Tibial nerve (tissue), 4 donors: ENCODE measurements at regions not wholly inside any gene's neighbourhood (a gene's known extent, or its start where the extent isn't known, plus 50 kb on each side); places are given as distances from the start of the nearest gene placed in this dataset.

Source experiments
- DNase-seq, 2 donors: peaks; one replicate each; pipeline ENCODE4 v3.0.0-alpha.2; 2019; ENCODE audit warnings: low spot score in 2 of 2
- H3K27ac ChIP-seq, 4 donors: fragments of 200-600 bp; sonication (generic) in 3 of 4; one replicate each; pipeline ENCODE4 v1.5.1; 2017 to 2019; ENCODE audit warnings: mild to moderate bottlenecking in 1 of 4
- H3K27me3 ChIP-seq, 2 donors: fragments of 200-600 bp; sonication (generic) in 1 of 2; one replicate each; pipeline versions ENCODE4 v1.5.1 to v1.6.0; 2017 to 2019
- H3K36me3 ChIP-seq, 3 donors: fragments of 200-600 bp; sonication (generic); one replicate each; pipeline ENCODE4 v1.5.1; 2018 to 2019
- H3K4me1 ChIP-seq, 4 donors: fragments of 200-600 bp; sonication (generic) in 3 of 4; one replicate each; pipeline ENCODE4 v1.5.1; 2017 to 2019
- H3K4me3 ChIP-seq, 4 donors: fragments of 200-600 bp; sonication (generic) in 3 of 4; one replicate each; pipeline ENCODE4 v1.5.1; 2017 to 2019; ENCODE audit warnings: mild to moderate bottlenecking in 1 of 4, moderate library complexity in 1 of 4
- H3K9me3 ChIP-seq, 4 donors: fragments of 200-600 bp; sonication (generic) in 3 of 4; one replicate each; pipeline ENCODE4 v1.5.1; 2017 to 2019
- EP300 ChIP-seq, 2 donors: sonication (generic); formaldehyde crosslinking; IDR thresholded peaks; one replicate each; pipeline ENCODE4 v1.6.1; 2017; ENCODE audit warnings: antibody characterized with exemption in 2 of 2, mild to moderate bottlenecking in 1 of 2
- POLR2A ChIP-seq, 2 donors: fragments of 450-650 bp; IDR thresholded peaks; one replicate each; pipeline ENCODE4 v1.6.1; 2017; ENCODE audit warnings: antibody characterized with exemption in 2 of 2, mild to moderate bottlenecking in 2 of 2, moderate library complexity in 2 of 2
- WGBS, 2 donors: methylation state at CpG; one replicate each; pipeline ENCODE4 v1.1.5; 2018; 5-methylcytosine and 5-hydroxymethylcytosine counted together
- TF ChIP-seq, protein P1 (sequence below), 5 experiments: fragments of 200-600 bp in 3 of 5; fragments of 450-650 bp in 2 of 5; sonication (generic) in 3 of 5; IDR thresholded peaks; one replicate each; pipeline ENCODE4 v1.5.1; 2016 to 2019; ENCODE audit warnings: antibody characterized with exemption in 5 of 5, mild to moderate bottlenecking in 3 of 5, moderate library complexity in 2 of 5

DNA sequence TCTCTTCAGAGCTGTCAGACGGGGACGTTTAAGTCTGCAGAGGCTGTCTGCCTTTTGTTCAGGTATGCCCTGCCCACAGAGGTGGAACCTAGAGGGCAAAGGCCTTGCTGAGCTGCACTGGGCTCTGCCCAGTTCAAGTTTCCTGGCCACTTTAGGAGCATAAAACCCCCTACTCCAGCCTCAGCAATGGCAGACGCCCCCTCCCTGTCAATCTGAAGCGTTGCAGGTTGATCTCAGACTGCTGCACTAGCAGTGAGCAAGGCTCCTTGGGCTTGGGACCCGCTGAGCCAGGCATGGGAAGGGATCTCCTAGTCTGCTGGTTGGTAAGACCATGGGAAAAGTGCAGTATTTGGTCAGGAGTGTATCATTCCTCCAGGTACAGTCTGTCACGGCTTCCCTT, 66.6 kb upstream of the TP53I11 start:
- Histone ChIP-seq H3K9me3 (peaks cover 0 to 23% (median 3%) of the 10 kb centered on the region in 4 donors), H3K4me3 (no peak overlapping the region), H3K36me3 (no peaks in the 10 kb centered on the region), H3K4me1 (peaks cover 0 to 21% (median 5%) of the 10 kb centered on the region in 4 donors), H3K27me3 (no peaks in the 10 kb centered on the region), H3K27ac (no peak overlapping the region)
- TF ChIP-seq, protein P1, sequence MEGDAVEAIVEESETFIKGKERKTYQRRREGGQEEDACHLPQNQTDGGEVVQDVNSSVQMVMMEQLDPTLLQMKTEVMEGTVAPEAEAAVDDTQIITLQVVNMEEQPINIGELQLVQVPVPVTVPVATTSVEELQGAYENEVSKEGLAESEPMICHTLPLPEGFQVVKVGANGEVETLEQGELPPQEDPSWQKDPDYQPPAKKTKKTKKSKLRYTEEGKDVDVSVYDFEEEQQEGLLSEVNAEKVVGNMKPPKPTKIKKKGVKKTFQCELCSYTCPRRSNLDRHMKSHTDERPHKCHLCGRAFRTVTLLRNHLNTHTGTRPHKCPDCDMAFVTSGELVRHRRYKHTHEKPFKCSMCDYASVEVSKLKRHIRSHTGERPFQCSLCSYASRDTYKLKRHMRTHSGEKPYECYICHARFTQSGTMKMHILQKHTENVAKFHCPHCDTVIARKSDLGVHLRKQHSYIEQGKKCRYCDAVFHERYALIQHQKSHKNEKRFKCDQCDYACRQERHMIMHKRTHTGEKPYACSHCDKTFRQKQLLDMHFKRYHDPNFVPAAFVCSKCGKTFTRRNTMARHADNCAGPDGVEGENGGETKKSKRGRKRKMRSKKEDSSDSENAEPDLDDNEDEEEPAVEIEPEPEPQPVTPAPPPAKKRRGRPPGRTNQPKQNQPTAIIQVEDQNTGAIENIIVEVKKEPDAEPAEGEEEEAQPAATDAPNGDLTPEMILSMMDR (IDR thresholded peaks at IDR 0.05), result no peak
- no peak for TF ChIP-seq POLR2A (IDR thresholded peaks at IDR 0.05)
- no peak for TF ChIP-seq EP300 (IDR thresholded peaks at IDR 0.05)
- WGBS, 2 donors, result 47 to 90% methylated on average over 3 to 6 of the region's 6 CpGs
- DNase-seq, result no peak

DNA sequence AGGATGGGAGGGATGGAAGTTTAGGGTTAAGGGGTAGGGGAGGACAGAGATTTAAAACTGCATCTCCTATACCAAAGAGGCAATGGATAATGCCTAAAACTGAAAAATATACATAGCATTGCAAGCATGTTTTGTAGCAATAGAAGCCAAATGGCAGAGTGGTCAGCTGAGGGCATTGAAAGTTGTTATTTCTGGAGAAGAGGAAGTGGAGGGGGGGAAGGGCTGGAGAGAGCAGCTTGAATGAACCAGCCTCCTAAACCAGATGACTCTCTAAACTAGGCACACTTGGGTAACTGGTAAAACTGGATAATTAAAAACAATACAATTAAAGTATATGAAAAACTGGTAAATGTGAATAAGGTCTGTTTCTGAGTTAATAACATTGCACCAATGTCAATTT, 70.3 kb upstream of the TP53I11 start:
- Histone ChIP-seq H3K27me3 (no peaks in the 10 kb centered on the region), H3K4me1 (peaks cover 0 to 34% (median 10%) of the 10 kb centered on the region in 4 donors), H3K36me3 (no peaks in the 10 kb centered on the region), H3K27ac (peak overlapping the region in 1 of 4 donors; percentile 63), H3K9me3 (peaks cover 0 to under 1% (median 0%) of the 10 kb centered on the region in 4 donors), H3K4me3 (no peak overlapping the region)
- TF ChIP-seq EP300 (IDR thresholded peaks at IDR 0.05), result peak in 1 of 2 donors; percentile 42
- no peak for TF ChIP-seq POLR2A (IDR thresholded peaks at IDR 0.05)
- peak in 1 of 2 donors; percentile 47 for DNase-seq

DNA sequence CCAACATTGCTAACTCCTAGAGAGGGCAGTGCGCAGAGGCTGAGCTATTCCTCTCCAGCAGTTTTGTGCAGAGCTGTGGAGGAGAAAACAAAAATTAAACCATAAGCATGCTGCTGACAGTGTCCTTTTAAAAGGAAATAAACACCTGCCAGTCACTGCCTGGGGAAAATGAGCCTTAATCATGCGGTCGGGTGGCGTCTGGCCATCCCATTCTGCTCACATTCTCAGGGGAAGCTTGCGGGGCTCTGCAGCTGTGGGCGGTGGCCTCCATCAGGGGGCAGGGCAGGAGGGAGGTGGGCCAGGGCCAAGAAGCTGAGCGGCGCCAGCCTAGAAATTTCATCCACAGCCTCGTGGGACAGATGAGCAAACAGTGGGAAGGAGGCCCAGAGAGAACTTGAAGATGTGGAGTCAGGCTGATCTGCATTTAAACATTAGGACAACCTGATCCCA, 71.0 kb upstream of the TP53I11 start:
- Histone ChIP-seq H3K27ac (peak overlapping the region in 2 of 4 donors; percentile 46 to 63), H3K4me3 (no peak overlapping the region), H3K4me1 (peaks cover 0 to 36% (median 10%) of the 10 kb centered on the region in 4 donors), H3K36me3 (no peaks in the 10 kb centered on the region), H3K9me3 (no peaks in the 10 kb centered on the region), H3K27me3 (no peaks in the 10 kb centered on the region)
- DNase-seq, result peak; percentile 75 to 81
- TF ChIP-seq, protein P1 (IDR thresholded peaks at IDR 0.05), result no peak
- peak in 1 of 2 donors; percentile 73 for TF ChIP-seq EP300 (IDR thresholded peaks at IDR 0.05)
- 9 to 16% methylated on average over 9 of the region's 9 CpGs for WGBS, 2 donors

DNA sequence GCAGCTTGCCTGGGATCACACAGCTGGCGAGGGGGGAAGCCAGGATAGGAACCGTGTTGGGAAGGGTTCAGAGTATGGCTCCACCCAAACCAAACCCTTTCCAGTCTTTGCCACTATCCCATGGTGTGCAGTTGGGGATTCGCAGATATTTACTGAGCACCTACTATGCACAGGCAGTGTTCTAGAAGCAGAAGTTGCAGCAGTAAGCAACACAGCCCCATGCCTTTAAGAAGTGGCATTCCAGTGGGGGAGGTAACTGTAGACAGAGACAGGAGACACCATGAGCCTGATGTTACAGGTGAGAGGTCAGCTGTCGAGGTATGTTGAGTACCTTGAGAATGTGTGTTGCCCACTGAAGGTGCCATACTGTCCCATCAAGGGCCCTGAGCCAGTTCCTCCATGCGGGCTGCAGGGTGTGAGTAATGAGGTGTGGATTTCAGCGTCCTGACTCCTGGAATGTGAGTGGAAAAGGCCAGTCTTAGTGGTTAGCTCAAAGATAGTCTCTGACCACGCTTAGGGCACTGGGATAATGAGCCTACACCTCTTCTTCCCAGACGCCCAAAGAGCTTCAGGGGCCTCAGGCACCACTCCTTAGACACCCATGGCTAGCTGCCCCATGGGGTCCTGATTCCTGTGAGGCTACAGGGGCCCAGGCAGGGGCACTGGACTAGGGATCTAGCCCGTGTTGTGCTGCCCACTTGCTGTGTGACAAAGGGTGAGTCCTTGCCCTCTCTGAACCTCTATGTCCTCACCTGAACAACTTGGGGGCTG, 71.8 kb upstream of the TP53I11 start:
- Histone ChIP-seq H3K27me3 (no peaks in the 10 kb centered on the region), H3K4me1 (peaks cover 0 to 36% (median 10%) of the 10 kb centered on the region in 4 donors), H3K9me3 (no peaks in the 10 kb centered on the region), H3K36me3 (no peaks in the 10 kb centered on the region), H3K27ac (peak overlapping the region in 2 of 4 donors; percentile 55 to 63), H3K4me3 (no peak overlapping the region)
- WGBS, 2 donors, result 67 to 81% methylated on average over 7 to 9 of the region's 9 CpGs
- DNase-seq, result peak in 1 of 2 donors; percentile 6
- TF ChIP-seq EP300 (IDR thresholded peaks at IDR 0.05) (no peak), POLR2A (IDR thresholded peaks at IDR 0.05) (no peak)
- TF ChIP-seq, protein P1 (IDR thresholded peaks at IDR 0.05), result no peak

DNA sequence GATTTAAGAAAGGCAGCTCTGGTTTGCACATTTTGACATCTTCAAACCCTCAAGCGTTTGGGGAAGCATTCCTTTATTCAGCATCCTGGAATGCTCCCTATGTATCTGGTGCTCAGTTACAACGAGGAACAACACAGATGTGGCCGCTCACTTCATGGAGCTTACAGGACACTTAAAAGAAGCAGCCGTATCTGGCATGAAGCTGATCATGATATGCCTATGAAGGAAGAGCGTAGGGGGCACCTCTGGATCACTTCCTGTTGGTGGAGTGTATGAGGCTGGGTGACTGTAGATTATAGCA, 72.3 kb upstream of the TP53I11 start:
- TF ChIP-seq, protein P1 (IDR thresholded peaks at IDR 0.05), result no peak
- TF ChIP-seq POLR2A (IDR thresholded peaks at IDR 0.05), result no peak
- no peak for TF ChIP-seq EP300 (IDR thresholded peaks at IDR 0.05)
- H3K27me3 ChIP-seq, result no peaks in the 10 kb centered on the region
- no peak for DNase-seq
- no peaks in the 10 kb centered on the region for H3K36me3 ChIP-seq
- no peaks in the 10 kb centered on the region for H3K9me3 ChIP-seq
- H3K27ac ChIP-seq, result peak overlapping the region in 2 of 4 donors; percentile 55 to 63
- peaks cover 0 to 36% (median 10%) of the 10 kb centered on the region in 4 donors for H3K4me1 ChIP-seq
- 69 to 70% methylated on average over 5 of the region's 5 CpGs for WGBS, 2 donors
- H3K4me3 ChIP-seq, result no peak overlapping the region
